GM19043 (cell line): ENCODE measurements at regions not wholly inside any gene's neighbourhood (a gene's known extent, or its start where the extent isn't known, plus 50 kb on each side); places are given as distances from the start of the nearest gene placed in this dataset.
A peak's percentile ranks its signal among the peaks of the same experiment; 100 is the strongest.

ENCODE experiments used
- ATAC-seq: cut with Tn5 transposase; IDR thresholded peaks from one replicate; pipeline ENCODE4 v1.9.1; 2021; ENCODE audit warnings: low read depth; ENCODE audit not compliant: unreplicated experiment

DNA sequence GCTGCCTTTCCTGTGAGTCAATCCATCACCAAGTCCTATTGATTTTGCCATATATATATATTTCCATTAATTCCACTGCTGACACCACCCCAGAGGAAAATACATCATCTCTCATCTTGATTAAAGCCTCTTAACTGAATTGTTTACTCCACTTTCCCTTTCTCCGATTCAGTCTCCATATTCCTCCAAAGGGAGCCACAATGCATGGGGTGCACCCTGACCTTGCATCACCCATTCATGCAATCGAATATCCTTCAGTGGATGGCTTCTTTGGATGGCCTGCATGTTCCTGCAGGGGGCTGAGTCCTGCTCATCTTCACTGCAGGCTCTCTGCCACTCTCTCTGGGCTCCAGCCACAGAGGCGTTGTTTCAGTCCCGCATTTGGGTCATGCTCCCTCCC, 231.0 kb downstream of the SNX18 start:
- ATAC-seq: no peak

DNA sequence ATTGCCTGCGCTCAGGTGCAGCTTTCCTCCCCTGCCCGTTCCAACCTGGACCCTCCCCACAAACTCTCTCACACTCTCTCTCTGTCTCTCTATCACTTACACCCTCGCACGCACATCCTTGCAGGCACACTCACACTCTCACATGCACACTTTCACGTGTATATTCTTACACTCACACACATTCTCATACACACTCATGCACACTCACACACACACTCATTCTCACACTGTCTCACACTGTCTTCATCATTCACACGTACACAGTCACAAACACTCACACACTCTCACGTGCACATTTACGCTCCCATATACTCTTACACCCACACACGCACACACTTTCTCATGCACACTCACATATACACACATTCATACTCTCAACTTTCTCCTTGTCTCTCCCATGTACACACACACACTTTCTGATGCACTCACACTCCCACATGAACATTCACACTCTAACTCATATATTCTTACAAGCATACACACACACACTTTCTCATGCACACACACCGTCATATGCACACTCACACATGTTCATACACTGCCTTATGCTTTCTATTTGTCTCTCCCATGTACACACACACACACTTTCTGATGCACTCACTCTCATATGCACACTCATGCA, 229.3 kb downstream of the SNX18 start:
- no peak for ATAC-seq

DNA sequence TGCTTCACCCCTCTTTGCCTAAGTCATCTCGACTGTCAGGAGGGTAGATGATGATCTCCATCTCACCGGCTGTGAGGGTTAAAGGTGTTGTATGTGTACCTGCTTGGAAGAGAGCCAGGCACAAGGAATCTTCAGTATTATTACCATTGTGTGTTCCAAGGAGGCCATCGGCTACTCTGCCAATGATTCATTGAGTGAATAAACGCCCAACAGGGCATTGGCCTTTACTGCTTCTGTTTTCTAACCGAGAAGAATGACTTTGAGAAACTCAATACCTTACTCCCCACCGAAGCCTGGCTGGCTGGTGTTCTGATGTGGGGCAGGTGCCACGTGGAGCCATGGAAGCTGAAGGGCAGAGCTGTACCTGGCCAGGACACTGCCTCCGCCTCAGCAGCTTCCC, 228.8 kb downstream of the SNX18 start:
- no peak for ATAC-seq

DNA sequence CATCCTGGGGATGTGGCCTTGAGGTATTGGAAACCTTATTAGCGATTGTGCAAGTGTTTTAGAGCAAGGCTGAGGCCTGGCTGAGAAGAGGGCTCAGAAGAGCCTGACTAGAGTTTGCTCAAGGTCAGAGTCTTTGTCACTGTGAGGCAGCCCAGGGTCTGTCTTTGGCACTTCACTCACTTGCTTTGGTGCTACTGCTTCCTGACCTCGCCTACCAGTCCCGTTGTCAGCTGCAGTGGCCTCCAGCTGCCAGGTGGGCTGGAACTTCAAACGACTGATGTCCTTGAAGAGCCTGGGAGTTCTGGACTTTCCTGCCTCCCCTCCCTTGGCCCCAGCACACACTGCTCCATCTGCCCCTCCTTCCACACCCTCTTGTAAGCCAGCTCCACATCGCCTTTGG, 228.0 kb downstream of the SNX18 start:
- no peak for ATAC-seq

DNA sequence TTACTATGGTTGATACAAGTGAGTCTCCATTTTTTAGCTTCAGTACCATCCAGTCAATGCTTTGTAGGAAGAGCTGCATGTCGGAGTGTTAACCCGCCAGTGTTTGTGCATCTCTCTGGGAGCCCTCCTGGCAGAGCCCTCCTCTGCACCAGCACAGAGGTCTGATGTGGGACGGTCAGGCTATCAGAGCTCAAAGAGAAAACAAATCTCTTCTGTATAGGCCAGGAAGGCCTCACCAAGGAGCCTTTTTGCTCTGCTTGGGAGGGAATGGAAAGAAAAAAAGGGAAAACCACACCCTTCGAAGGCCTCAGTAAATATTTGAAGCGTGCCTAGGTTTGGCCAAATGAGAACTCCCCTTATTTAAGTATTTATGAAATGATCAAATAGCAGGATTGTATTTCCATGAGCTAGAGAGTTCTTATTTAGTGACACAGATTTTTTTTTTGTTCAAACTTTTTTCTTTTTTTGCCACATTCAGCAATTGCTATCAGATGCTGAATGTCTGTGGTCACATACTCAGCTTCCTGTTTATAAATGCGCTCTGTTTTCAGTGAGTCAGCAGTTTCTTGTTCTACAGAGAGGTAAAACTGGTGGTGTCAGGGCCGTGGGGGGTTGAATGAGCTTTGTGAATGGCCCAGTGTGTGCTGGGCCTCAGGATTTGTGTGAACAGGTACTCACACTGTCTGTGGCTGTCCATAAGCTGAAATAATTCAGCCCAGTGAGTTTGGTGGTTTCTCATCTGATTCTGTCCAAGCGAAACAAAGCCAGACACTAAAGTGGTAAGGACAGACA, 226.6 kb downstream of the SNX18 start:
- ATAC-seq: peak; percentile 66

DNA sequence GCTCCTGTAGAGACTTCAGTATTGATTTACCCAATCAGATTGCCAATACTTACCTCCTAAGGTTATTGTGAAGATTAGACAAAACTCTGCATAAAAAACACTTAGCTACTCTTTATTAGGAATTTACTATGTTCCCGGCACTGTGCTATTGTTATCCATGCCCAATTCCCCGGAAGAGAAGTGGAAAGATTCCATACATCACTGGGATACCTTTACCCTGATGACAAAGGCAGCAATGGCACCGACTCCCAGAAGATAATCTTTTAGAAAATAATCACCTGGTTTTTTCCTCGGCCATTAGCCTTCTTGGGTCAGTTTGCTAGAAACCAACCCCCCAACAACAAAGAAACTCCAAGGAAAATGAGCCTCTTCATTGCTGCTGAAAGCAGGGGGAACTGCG, 226.0 kb downstream of the SNX18 start:
- no peak for ATAC-seq

DNA sequence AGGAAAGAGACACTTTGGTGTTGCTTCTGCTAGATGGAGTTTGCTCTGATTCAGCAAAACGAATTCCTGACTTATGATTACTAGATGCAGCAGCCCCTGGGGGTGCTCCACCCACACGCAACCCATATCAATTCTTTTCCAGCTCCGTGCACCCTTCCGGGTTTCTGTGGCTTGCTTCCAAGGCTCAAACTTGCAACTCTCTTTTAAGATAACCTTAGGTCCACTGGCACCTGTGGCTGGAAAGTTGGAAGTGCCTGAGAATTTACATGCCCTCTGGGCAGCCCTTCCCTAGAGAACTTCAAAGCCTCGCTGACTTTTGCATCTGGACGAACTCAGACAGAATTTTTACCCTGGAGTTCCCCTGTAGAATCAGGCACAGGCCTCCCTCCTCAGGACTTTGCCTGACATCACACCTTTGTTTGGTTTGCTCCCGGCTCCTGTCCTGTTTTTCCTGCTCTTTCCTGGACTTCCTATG, 224.9 kb downstream of the SNX18 start:
- ATAC-seq: no peak

DNA sequence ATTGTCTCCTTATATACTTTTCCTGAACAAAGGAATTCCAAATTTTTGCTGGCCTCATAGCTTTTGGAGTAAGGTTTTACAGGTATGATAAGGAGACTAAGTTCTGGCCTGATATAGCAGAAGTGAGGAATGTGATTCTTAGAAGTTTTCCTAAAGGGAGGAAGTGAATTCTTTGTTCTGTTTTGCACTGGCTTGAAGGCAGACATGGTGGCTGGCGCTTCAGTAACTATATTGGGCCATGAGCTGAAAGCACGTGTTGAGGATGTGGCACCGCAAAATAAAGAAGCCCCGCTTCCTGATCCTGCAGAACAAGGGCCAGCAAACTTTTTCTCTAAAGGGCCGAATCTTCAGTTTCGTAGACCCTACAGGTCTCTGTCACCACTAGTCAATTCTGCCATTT, 224.2 kb downstream of the SNX18 start:
- ATAC-seq: no peak

DNA sequence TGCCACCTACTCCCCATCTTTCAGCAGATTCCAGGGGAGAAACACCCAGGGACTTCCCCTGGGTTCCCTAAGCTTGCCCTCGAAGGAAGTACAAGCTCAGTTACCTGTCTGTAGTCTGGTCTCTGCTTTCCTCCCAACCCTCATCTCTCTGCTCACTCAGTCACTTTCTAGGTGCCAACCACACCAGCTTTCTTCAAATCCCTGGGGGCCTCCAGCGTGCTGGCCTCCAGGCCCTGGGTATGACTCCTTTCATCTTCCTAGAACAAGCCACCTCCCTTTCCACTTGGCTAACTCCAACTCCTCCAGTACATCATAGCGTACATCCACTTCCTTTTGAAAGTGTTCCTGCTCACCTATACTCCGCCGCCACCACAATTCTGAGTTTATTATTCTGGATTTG, 222.6 kb downstream of the SNX18 start:
- ATAC-seq: no peak

DNA sequence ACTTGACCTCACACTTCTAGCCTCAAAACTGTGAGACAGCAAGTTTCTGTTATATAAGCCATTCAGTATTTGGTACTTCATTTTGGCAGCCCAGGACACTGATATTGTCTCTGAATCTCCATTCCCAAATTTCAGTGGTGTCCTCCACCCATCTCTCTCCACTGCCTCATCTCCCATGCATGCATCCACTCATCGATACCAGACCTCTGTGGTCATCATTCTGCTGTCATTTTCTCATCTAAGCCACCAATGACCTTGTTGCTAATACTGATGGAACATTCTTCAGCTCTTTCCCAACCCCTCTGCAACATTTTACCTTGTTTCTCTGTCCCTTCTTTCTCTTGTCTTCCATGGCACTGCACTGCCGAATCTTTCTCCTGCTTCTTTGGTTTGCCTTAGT, 221.8 kb downstream of the SNX18 start:
- ATAC-seq: no peak

DNA sequence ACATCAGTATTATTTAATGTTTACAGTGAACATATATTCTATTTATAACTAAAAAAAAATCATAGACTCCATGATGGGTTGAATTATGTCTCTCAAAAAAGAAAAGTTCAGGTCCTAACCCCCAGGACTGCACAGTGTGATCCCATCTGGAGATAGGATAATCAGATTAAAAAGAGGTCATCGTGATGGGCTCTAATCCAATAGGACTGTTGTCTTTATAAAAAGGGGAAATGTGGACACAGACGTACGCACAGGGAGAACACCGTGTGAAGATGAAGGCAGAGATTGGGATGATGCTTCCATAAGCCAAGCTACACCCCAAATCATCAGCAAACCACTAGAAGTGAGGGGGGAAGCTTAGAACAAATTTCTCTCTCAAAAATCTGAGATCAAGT, 221.4 kb downstream of the SNX18 start:
- ATAC-seq: no peak

DNA sequence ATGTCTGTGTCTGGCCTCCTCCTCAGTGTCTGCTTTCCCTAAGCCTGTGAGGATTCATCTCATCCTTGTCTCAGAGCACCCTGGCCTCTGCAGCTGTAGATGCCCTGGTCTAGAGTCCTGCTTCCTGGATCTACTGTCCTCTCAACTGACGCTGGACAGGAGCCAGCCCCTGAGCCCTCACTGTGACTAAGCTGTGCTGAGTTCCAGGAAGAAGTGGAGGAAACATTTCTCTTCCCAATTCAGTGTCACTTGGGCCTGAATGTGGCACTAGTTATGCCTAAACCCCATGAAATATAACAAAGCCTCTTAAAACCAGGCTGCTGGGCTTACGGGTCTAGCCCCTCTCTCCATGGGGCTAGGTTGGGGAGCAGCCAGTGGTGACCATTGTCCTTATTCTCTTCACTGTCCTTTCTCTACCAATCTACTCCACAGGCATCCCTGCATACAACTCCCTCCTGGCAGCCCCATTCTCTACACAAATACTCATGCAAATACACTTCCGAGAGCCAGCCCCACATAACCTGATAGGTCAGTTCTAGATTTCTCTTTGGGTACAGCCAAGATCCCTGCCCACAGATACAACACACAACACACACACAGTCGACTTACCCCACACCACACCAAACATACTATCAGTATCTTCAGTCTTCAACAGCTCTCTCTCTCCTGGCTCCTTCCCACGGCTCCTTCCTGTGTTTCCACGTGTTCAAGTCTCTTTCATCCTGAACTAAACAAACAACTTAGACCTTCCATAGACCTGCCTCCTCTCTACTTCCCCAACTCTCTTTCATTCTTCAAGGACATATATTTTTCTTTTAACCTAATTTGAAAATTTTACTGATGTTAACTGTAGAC, 220.8 kb downstream of the SNX18 start:
- ATAC-seq: no peak

DNA sequence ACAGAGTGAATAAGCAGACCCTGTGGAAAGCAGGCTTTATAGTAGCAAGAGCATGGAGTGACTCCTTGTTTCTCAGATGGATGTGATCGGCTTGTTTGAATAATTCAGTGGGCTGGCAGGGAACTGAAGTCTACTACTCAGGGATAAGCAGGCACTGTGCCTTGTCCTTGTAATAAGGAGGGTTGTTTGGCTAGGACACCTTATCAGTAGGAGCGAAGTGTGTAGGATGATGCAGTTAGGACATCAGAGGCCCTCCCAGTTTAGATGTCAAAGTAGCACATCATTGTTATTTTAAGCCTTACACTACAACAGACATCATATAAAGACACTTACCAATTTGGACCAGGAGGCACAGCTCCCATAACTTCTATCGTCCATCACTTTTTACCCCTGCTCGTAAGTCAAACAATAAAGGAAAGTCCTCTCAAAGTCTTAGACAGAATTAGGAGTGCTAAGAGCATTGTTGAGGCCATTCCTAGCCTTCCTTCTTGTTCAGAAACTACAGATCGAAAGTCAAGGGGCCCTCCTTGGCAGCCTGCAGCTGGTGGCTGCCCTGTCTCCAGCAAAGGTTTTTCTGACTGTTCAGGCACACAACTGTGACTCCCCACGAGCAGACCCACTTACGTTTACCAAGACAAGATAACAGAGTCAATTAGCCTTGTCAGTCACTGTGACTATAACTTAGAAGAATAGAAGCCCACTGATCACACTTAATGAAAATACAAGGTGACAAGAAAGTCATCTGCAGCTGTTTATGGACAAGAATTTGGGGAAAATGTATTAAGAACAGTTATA, 218.6 kb downstream of the SNX18 start:
- no peak for ATAC-seq

DNA sequence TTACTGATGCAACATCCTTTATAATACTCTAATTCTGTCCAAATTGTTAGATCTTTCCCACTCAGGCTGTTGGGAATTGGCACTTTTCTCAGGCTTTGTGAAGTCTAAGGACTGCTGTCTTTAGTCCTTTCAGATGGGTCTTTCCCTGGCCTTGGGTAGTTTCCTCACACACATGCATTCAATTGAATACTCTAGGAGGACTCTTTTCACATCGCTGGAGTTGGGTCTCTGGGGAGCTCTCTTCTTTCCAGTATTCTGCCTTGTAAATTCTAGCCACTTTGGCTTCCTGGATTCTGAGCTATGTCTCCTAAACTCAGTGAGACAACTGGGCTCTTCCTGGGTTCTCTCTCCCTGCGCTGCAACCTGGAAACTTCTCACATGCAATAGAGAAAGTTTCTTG, 215.5 kb downstream of the SNX18 start:
- ATAC-seq: no peak

DNA sequence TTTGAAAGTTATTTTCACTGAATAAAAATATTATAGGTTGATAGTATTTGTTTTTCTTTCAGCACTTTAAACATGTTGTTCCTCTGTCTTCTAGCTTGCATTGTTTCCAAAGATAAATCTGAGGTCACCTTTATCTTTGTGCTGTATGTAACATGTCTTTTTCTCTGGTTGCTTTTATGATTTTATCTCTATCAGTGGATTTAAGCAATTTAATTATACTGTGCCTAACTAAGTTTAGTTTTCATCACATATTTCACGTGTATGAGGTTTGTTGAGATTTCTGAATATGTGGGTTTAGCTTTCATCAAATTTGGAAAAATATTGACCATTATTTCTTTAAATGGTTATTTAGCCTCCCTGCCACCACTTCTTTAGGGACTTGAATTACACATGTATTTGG, 214.5 kb downstream of the SNX18 start:
- no peak for ATAC-seq

DNA sequence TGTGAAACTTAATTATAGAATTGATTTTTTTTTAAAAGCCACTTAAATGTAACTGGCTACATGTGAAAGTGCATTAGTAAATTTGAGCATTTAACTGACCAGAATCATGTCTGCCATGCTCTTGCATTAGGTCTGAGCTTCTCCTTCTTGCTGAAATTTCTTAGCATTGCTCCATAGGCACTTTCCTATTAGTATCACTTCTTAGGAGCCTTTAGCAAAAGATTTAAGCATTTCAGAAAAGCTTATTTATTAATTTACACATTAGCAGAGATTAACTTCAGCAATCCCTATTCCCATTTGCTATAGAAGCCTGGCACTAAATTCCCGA, 211.0 kb downstream of the SNX18 start:
- ATAC-seq: no peak

DNA sequence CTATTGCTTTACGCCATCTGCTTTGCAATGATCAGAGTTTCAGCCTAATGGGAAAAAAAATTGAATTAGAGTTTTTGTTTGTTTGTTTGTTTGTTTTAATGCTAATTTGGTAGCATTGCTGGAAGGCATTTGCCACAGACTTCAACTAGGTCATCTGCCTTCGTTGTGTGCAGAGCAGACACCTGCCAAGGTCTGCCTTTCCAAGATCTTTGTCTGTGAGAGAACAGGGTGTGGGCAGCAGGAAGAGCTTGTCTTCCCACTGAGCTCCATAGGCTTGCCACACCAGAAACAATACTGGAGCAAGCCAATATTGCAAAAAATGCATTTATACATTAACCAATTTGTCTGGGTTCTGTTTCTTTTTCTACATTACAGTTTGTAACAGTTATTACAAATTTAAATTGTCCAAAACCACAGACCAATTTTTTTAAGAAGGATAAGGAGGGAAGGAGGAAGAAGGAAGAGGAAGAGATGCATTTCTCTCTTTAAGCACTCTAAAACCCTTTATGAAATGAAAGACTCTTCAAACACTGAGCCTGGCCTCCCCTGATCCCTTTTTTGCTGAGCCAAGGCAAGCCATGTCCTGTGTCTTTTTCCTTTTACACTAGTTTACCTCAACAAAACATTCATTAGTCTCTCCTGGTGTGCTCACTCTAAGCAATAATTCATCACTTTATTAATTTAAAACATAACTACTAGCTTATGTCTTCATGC, 210.5 kb downstream of the SNX18 start:
- ATAC-seq: no peak

DNA sequence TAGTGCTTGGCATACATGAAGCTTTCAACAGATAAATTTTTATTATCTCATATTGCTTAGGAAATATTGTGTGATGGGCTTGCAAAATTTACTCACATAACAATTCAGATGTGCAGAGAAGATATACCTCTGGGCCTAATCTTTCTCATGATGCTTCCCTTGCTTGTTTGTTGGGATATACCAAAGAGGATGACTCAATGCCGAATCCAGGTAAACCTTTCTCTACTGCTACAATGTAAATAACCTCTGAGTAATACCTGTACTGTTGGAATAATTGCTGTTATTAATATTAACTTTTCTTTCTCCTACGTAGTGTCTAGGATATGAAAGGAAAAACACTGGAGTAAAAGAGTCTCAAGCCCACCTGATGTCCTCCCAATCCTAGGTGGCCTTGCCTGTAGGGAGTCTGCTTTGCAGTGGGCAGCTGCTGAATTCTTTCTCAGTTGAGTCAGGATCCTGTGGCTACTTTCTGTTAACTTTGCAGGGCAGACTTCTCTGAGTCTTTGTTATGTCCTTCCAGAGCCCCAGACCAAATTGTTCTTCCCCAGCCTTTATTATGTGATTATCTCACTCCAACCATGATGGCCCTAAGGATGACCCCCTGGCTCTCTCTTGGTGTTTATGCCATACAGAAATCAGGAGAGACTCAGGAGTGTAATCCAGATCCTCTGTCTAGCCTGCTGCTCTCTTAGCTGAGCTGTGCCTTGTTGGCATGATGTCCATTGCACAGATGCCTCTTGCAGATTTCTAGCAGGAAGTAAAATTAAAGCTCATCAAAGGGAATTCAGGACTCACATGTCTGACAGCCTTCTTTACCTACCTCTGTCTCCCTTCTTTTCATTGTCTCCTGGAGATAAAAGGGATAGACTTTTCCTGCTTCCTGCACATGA, 208.1 kb downstream of the SNX18 start:
- ATAC-seq: no peak

DNA sequence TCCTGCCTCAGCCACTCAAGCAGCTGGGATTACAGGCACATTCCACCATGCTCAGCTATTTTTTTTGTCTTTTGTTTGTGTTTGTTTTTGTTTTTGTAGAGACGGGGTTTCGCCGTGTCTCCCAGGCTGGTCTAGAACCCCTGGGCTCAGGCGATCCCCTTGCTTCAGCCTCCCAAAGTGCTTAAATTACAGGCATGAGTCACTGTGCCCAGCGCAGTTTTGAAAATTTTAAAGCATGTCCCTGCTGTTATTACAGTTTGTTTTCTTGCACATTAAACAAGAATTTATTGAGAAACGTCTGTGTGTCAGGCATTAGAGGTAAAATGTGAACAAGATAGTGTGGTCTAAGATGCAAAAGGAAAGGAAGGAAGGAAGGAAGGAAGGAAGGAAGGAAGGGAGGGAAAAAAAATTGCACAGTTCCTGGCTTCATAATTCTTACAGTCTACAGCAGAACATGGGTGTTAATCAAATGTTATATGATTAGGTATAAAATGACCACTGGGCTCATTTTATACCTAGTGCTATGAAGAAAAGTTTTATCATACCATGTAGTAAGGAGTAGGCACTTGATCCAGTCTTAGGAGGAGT, 205.4 kb downstream of the SNX18 start:
- no peak for ATAC-seq
